Muscle of leg (tissue), 3 donors: ENCODE measurements at regions not wholly inside any gene's neighbourhood (a gene's known extent, or its start where the extent isn't known, plus 50 kb on each side); places are given as distances from the start of the nearest gene placed in this dataset.

Experiments used
- DNase-seq: peaks from one replicate; pipeline ENCODE4 v3.0.0; 2013
- H3K27ac ChIP-seq: one replicate; pipeline ENCODE4 v1.5.1; 2013; ENCODE audit warnings: mild to moderate bottlenecking, low read length, control low read depth
- H3K27me3 ChIP-seq: one replicate; pipeline ENCODE4 v1.6.1; 2013; ENCODE audit warnings: low read length; ENCODE audit not compliant: control insufficient read depth, insufficient read depth
- H3K36me3 ChIP-seq: one replicate; pipeline ENCODE4 v1.6.1; 2013; ENCODE audit warnings: low read length; ENCODE audit not compliant: control insufficient read depth, insufficient read depth
- H3K4me1 ChIP-seq: one replicate; pipeline ENCODE4 v1.6.1; 2013; ENCODE audit warnings: low read length; ENCODE audit not compliant: control insufficient read depth, insufficient read depth
- H3K4me3 ChIP-seq: one replicate; pipeline ENCODE4 v1.5.1; 2013; ENCODE audit warnings: low read length, control low read depth
- H3K9me3 ChIP-seq: replicated peaks from 2 replicates; pipeline ENCODE4 v1.6.1; 2013; ENCODE audit warnings: low read depth, low read length; ENCODE audit not compliant: control insufficient read depth
- WGBS: methylation state at CpG from one replicate; pipeline ENCODE4 v1.1.5; 2013; ENCODE audit warnings: missing lambda C conversion rate; ENCODE audit not compliant: insufficient coverage; 5-methylcytosine and 5-hydroxymethylcytosine counted together

DNA sequence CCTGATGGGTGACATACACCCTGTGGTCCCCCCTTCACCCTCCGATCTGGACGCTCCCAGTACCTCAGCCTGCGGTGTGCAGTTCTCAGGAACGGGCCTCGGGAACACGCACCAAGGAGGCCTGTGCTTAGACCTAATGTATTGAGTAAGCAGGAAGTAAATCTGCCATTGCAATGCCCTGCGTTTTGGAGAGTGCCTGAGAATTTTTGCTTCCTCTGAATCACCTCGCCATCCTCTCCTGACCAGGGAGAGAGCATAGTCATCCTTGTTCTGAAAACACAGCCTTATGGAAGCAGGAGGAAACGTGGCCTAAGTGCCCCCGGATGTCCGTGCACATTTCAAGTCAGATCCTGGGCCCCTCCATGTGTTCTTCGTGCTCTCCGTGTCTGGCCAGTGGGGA, 272.2 kb downstream of the NDUFA10 start:
- Histone ChIP-seq H3K9me3 (no peaks in the 10 kb centered on the region), H3K27me3 (no peaks in the 10 kb centered on the region), H3K4me1 (peaks cover 49% of the 10 kb centered on the region), H3K36me3 (no peaks in the 10 kb centered on the region), H3K4me3 (no peak overlapping the region), H3K27ac (no peak overlapping the region)
- DNase-seq: no peak
- WGBS: 80% methylated on average over 11 of the region's 13 CpGs

DNA sequence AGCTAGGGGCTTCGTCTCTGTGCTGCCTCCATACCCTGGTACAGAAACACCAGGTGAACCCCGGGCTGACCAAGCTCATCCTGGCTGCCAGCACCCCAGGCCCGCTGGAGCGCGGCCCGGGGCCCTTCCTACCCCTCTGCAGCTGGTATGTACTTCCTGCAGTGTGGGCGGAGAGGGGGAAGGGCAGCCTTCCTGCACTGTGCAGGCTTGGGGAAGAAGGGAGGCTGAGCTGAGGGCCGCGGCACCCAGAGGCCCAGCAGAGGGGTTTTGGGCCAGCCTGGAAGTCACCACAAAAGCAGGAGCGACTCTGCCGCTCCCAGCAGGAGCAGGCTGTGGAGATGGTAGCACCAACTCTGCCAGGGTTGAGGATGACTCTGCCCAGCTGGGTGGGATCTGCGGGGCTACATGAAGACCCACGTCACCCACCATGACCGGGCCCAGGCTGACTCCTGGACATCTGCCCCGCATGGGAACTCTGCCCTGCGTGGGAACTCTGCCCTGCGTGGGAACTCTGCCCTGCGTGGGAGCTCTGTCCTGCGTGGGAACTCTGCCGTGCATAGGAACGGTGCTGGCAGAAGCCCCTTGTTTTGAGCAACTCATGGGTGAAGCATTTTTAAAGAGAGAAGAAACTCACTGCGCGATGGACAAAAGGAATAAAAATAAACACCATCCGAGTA, 273.3 kb downstream of the NDUFA10 start:
- peaks cover 3% of the 10 kb centered on the region for H3K27me3 ChIP-seq
- H3K4me3 ChIP-seq: no peak overlapping the region
- H3K27ac ChIP-seq: no peak overlapping the region
- H3K36me3 ChIP-seq: no peaks in the 10 kb centered on the region
- H3K4me1 ChIP-seq: peaks cover 45% of the 10 kb centered on the region
- no peaks in the 10 kb centered on the region for H3K9me3 ChIP-seq
- 50% methylated on average over 18 of the region's 24 CpGs for WGBS
- peak; percentile 72 for DNase-seq

DNA sequence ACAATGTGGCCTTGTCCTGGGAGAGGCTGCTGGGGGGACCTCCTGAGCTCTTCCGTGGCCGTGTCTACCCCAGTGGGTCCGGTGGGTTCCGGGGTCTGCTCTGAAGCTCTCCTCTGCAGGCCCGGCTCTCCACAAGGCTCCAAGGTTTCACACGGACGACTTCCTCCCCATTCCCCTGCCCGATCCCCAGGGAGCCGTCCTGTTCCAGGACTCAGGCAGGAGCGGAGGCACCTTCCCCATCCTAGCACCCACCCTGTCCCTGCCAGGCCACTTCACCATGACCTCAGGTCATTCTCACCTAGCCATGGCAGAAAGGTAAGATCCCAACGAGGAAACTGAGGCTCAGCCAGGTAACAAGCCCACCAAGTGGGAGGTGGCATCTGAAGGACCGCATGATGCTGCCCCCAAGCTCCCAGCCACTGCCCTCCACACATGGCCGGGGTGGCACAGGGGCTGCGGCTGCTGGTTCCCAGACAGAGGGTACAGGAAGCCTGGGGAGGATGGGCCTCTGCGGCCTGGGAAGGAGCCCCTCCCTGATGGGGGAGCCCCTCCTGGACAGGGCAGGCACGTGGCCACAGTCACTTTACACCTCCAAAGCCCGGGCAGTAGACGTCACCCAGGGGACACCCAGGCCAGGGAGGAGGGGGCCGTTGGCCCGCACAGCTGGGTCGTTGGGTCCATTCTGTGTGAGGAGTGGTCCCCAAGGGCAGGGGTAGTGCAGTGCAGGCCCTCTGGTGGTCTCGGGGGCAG, 274.0 kb downstream of the NDUFA10 start:
- Histone ChIP-seq H3K9me3 (no peaks in the 10 kb centered on the region), H3K4me1 (peaks cover 43% of the 10 kb centered on the region), H3K27ac (no peak overlapping the region), H3K27me3 (peaks cover 3% of the 10 kb centered on the region), H3K4me3 (no peak overlapping the region), H3K36me3 (no peaks in the 10 kb centered on the region)
- DNase-seq: no peak
- 68% methylated on average over 16 of the region's 22 CpGs for WGBS

DNA sequence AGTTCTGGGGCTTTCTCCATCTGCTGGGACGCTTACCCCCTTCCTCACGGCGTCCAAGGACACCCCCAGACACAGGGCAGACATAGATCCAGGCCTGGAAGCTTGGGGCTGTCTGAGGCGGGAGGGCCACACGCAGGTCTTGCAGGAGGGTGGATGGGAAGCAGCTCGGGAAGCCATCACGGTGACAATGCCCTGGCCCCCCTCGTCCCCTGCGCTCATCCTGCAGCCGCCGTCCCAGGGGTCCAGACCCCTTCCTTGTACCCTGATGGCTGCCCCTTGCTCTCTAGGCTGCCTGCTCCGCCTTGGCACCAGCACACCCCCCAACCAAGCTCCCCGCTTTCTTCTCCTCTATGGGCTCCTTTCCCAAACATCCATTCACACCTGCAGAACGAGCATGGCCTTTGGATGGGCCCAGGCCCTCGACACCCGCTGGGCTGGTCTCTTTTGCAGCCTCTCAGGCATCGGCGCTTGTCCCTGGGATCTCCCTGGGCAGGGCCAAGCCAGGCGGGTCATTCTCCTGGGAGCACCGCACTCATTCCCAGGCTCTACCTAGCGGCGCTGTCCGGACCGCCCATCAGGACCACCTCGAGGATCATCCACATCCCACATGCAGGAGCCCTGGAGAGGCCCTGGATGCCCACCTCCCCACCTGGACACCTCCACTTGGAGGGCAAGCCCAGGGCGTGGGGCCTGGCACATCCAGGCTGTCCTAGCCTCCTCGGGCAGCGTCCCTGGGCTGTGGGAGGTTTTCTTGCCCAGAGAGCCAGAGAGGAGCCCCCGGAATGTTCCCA, 274.9 kb downstream of the NDUFA10 start:
- no peak for DNase-seq
- Histone ChIP-seq H3K27me3 (peaks cover 3% of the 10 kb centered on the region), H3K36me3 (no peaks in the 10 kb centered on the region), H3K4me3 (no peak overlapping the region), H3K9me3 (no peaks in the 10 kb centered on the region), H3K4me1 (peaks cover 43% of the 10 kb centered on the region), H3K27ac (no peak overlapping the region)
- WGBS: 96% methylated on average over 13 of the region's 29 CpGs

DNA sequence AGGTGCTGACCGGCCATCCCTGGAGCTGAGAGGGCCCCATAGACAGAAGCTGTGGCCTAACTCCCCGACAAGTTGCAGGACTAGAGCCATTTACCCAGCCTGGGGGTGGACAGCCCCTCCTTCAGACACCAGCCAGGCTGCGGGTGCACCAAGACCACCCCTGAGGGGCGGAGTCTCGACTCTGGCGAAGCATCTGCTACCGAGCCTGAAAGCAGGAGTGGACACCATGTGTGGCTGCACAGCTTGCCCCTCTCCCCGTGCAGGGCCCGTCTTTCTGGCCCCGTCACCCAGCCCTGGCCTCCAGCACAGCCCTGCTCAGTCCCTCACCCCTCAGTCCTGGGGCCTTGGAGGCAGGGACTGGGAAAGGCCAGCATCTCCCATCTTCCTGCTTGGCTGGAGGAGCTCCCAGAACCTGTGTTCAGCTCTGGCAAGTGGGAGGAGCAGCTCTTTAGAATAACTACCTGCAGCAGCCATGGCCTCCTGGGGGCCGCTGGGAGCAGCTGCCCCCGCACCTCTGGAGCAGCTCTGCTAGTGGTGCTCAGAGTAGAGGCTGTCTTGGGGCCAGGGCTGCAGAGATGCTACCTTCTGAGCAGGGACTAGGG, 275.8 kb downstream of the NDUFA10 start:
- no peaks in the 10 kb centered on the region for H3K36me3 ChIP-seq
- H3K27ac ChIP-seq: no peak overlapping the region
- H3K27me3 ChIP-seq: peaks cover 3% of the 10 kb centered on the region
- 53% methylated on average over 11 of the region's 12 CpGs for WGBS
- peaks cover 43% of the 10 kb centered on the region for H3K4me1 ChIP-seq
- H3K9me3 ChIP-seq: no peaks in the 10 kb centered on the region
- H3K4me3 ChIP-seq: no peak overlapping the region
- DNase-seq: no peak

DNA sequence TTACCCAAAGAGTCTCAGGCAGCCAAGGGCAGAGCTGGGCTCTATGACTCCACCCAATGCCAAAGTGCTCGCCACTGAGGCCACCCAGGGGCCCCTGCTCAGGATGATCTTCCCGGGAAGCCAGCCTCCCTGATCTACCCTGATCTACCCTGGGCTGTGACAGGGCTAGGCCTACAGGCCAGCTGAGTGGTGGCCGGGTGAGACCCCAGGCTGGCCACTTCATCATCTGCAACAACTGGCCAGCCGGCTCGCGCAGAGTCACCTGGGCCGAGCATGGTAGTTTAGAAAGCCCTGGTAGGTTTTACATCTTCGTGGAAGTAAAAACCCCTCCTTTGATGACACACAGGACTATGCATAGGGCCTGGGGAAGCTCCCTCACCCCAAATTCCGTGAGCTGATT, 276.3 kb downstream of the NDUFA10 start:
- WGBS: 89% methylated on average over 3 of the region's 9 CpGs

DNA sequence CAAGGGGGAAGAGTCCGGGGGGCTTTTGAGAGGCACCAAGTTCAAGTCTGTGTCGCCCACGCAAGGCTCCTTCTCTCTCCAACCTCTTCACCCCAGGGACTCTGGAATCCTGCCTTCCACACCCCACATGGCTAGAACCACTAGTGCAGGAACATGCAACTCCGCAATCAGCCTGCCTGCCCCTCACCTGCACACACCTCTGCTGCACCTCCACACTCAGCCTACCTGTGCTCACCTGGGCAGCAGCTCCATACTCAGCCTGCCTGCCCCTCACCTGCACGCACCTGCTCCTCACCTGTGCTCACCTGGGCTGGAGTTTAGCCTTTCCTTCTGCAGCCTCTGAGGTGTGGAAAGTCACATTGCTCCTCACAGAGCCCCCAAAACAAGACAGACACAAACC, 277.4 kb downstream of the NDUFA10 start:
- peaks cover 36% of the 10 kb centered on the region for H3K4me1 ChIP-seq
- H3K9me3 ChIP-seq: no peaks in the 10 kb centered on the region
- no peak for DNase-seq
- no peak overlapping the region for H3K27ac ChIP-seq
- no peaks in the 10 kb centered on the region for H3K36me3 ChIP-seq
- H3K4me3 ChIP-seq: no peak overlapping the region
- WGBS: 85% methylated on average over 4 of the region's 5 CpGs
- peaks cover 3% of the 10 kb centered on the region for H3K27me3 ChIP-seq

More for the DNA sequence above, 276.3 kb downstream of the NDUFA10 start:
- peaks cover 43% of the 10 kb centered on the region for H3K4me1 ChIP-seq
- H3K27me3 ChIP-seq: peaks cover 3% of the 10 kb centered on the region
- H3K9me3 ChIP-seq: no peaks in the 10 kb centered on the region
- no peak overlapping the region for H3K27ac ChIP-seq
- no peaks in the 10 kb centered on the region for H3K36me3 ChIP-seq
- no peak for DNase-seq
- no peak overlapping the region for H3K4me3 ChIP-seq

DNA sequence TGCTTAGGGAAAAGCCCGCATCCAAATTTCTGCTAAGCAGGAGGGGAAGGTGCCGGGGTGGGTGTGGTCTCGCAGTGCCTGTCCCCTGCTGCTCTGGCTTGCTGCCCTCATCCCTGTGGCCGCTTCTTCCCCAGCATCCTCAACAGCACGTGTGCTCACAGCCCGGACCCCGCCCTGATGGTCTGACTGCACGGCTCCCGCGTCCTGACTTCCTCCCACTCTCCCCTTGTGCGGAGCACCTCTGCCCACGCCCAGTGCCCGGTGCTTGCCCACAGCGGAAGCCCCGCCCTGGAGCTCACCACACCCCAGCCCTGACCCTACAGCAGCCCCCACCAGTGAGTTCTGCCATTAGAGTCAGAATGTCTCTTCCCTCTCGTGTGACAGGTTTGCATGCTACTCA, 277.9 kb downstream of the NDUFA10 start:
- 59% methylated on average over 13 of the region's 16 CpGs for WGBS
- no peaks in the 10 kb centered on the region for H3K9me3 ChIP-seq
- DNase-seq: no peak
- H3K27me3 ChIP-seq: peaks cover 6% of the 10 kb centered on the region
- H3K36me3 ChIP-seq: no peaks in the 10 kb centered on the region
- no peak overlapping the region for H3K4me3 ChIP-seq
- no peak overlapping the region for H3K27ac ChIP-seq
- H3K4me1 ChIP-seq: peaks cover 31% of the 10 kb centered on the region

DNA sequence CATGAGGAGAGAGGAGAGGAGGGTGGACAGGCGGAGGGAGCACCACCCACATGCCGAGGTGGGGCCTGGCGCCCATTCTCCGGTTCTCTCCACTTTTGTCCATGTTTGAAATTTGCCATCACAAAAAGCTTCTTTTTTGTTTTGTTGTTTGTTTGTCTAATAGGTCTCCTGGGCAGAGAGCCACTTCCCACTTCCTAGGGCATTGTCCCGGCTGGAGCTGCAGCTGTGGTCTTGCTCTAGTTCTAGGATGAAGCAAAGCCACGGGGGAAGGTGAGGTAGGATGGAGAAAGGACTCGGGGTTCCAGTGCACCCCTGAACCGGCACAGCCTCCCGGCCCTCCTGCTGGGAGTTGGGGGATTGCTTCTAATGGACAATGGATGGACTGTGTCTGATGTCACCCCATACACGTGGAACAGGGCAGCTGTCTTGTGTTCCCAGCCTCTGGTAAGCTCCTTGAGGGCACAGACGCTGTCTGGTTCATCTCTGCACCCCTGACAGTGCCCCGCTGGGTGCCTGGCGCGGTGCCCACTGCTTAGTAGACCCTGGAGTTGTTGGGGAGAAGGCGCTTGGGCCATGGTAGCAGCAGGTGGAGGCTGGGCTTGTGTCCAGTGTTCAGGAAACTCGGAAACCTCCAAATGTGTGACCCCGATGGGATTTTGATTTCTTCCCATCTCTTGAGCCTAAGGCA, 278.4 kb downstream of the NDUFA10 start:
- peak; percentile 41 for DNase-seq
- no peak overlapping the region for H3K4me3 ChIP-seq
- H3K9me3 ChIP-seq: no peaks in the 10 kb centered on the region
- H3K27ac ChIP-seq: no peak overlapping the region
- peaks cover 6% of the 10 kb centered on the region for H3K27me3 ChIP-seq
- 69% methylated on average over 11 of the region's 17 CpGs for WGBS
- no peaks in the 10 kb centered on the region for H3K36me3 ChIP-seq
- H3K4me1 ChIP-seq: peaks cover 25% of the 10 kb centered on the region
